ENCODE measurements at regions not wholly inside any gene's neighbourhood (a gene's known extent, or its start where the extent isn't known, plus 50 kb on each side); places are given as distances from the start of the nearest gene placed in this dataset.
"Not testable (repeated sequence)": the region's sequence is repeated elsewhere in the genome, so short reads cannot be mapped to it uniquely, and the experiment has no call there.

DNA sequence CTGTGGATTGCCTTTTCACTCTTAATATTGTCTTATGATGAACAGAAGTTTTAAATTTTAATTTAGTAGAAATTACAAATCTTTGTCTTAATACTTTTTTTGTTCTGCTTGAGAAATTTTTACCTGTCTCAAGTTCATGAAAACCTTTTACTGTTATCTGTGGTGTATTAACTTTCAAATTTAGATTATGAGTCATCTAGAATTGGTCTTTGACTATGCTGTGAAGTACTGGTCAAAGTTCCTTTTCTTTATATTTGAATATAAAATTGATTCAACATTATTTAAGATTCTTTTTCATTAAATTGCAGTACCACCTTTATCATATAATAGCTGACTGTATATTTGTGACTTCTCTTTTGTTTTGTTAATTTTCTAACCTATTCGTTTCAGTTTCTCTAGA lies 1385.5 kb upstream of the ZEB2 start:
- TF ChIP-seq, protein P1, sequence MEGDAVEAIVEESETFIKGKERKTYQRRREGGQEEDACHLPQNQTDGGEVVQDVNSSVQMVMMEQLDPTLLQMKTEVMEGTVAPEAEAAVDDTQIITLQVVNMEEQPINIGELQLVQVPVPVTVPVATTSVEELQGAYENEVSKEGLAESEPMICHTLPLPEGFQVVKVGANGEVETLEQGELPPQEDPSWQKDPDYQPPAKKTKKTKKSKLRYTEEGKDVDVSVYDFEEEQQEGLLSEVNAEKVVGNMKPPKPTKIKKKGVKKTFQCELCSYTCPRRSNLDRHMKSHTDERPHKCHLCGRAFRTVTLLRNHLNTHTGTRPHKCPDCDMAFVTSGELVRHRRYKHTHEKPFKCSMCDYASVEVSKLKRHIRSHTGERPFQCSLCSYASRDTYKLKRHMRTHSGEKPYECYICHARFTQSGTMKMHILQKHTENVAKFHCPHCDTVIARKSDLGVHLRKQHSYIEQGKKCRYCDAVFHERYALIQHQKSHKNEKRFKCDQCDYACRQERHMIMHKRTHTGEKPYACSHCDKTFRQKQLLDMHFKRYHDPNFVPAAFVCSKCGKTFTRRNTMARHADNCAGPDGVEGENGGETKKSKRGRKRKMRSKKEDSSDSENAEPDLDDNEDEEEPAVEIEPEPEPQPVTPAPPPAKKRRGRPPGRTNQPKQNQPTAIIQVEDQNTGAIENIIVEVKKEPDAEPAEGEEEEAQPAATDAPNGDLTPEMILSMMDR (IDR thresholded peaks at IDR 0.05), result no peak
- DNase-seq (ENCODE audit: low spot score), result no peak
- Mint-ChIP-seq H3K4me1 (ENCODE audit: low read depth) (peaks cover 13% of the 10 kb centered on the region), H3K36me3 (ENCODE audit: low read depth) (no peaks in the 10 kb centered on the region), H3K27ac (ENCODE audit: unreplicated experiment) (no peak overlapping the region), H3K4me3 (ENCODE audit: unreplicated experiment) (no peak overlapping the region), H3K9me3 (ENCODE audit: low read depth) (no peaks in the 10 kb centered on the region), H3K27me3 (ENCODE audit: low read depth) (no peaks in the 10 kb centered on the region)

DNA sequence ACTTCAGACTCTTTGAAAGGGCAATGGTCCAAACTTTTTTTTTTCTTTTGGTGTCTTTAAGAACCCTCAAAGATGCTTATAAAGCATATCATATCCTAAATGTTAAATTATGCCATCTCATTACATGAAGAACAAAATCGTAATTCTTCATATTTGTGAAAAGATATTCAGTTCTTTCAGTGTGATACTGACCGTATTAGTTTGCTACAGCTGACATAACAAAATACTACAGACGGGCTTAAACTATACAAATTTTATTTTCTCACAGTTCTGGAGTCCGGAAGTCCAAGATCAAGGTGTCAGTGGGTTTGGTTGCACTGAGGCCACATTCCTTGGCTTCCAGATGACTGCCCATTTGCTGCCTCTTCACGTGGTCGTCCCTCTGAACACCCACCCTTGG lies 1377.2 kb upstream of the ZEB2 start:
- no peaks in the 10 kb centered on the region for H3K36me3 Mint-ChIP-seq (ENCODE audit: low read depth)
- H3K4me1 Mint-ChIP-seq (ENCODE audit: low read depth), result no peaks in the 10 kb centered on the region
- no peaks in the 10 kb centered on the region for H3K27me3 Mint-ChIP-seq (ENCODE audit: low read depth)
- TF ChIP-seq, protein P1 (IDR thresholded peaks at IDR 0.05), result no peak
- H3K9me3 Mint-ChIP-seq (ENCODE audit: low read depth), result no peaks in the 10 kb centered on the region
- H3K4me3 Mint-ChIP-seq (ENCODE audit: unreplicated experiment), result no peak overlapping the region
- no peak for DNase-seq (ENCODE audit: low spot score)
- no peak overlapping the region for H3K27ac Mint-ChIP-seq (ENCODE audit: unreplicated experiment)

DNA sequence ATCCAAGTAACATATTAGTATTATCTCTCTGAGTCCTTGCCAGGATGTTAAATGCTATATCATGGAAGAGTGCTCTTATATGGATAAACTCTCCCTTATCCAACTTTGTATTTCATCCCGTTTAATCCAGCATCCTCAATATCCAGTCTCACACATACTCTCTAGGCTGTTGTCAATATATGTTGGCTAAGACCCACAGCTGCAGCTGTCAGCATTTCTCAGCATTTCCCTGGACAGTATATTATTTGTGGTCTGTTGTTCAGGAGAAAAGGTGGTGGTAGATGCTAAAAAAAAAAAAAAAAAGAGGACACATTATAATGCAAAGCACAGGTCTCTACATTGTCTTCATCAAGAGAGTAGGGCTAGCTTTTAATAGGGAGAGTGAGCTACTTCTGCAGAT lies 1368.0 kb upstream of the ZEB2 start:
- H3K27ac Mint-ChIP-seq (ENCODE audit: unreplicated experiment), result no peak overlapping the region
- no peaks in the 10 kb centered on the region for H3K36me3 Mint-ChIP-seq (ENCODE audit: low read depth)
- no peak for DNase-seq (ENCODE audit: low spot score)
- no peaks in the 10 kb centered on the region for H3K9me3 Mint-ChIP-seq (ENCODE audit: low read depth)
- TF ChIP-seq, protein P1 (IDR thresholded peaks at IDR 0.05), result no peak
- H3K27me3 Mint-ChIP-seq (ENCODE audit: low read depth), result no peaks in the 10 kb centered on the region
- H3K4me3 Mint-ChIP-seq (ENCODE audit: unreplicated experiment), result no peak overlapping the region
- H3K4me1 Mint-ChIP-seq (ENCODE audit: low read depth), result no peaks in the 10 kb centered on the region

DNA sequence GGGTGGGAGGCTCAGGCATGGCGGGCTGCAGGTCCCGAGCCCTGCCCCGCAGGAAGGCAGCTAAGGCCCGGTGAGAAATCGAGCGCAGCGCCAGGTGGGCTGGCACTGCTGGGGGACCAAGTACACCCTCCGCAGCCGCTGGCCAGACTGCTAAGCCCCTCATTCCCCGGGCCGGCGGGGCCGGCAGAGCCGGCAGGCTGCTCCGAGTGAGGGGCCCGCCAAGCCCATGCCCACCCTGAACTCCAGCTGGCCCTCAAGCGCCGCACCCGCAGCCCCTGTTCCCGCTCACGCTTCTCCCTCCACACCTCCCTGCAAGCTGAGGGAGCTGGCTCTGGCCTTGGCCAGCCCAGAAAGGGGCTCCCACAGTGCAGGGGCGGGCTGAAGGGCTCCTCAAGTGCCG lies 1361.1 kb upstream of the ZEB2 start:
- H3K27ac Mint-ChIP-seq (ENCODE audit: unreplicated experiment); H3K36me3 Mint-ChIP-seq (ENCODE audit: low read depth); H3K9me3 Mint-ChIP-seq (ENCODE audit: low read depth); H3K27me3 Mint-ChIP-seq (ENCODE audit: low read depth); H3K4me1 Mint-ChIP-seq (ENCODE audit: low read depth); H3K4me3 Mint-ChIP-seq (ENCODE audit: unreplicated experiment); DNase-seq (ENCODE audit: low spot score): not testable (repeated sequence)

DNA sequence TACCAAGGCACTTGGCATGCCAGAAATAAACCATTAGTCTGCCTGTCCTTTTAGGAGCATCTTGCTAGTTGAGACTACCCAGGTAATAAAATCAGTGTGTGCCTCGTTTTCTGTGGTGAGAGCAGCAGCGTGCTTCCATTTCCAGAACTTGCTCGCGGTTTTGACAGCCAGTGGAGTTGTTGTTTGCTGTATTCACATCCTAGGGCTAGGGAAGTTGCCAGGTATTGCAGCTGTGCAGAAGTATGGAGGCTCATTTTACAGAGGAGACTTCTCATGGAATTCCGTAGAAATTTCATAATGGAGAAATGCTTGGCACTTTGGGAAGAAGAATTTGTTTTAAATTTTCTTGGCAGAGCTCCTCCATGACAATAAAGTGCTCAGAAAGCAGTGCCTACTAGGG lies 1355.1 kb upstream of the ZEB2 start:
- DNase-seq (ENCODE audit: low spot score), result no peak
- Mint-ChIP-seq H3K4me3 (ENCODE audit: unreplicated experiment) (no peak overlapping the region), H3K4me1 (ENCODE audit: low read depth) (peaks cover 17% of the 10 kb centered on the region), H3K27me3 (ENCODE audit: low read depth) (no peaks in the 10 kb centered on the region), H3K36me3 (ENCODE audit: low read depth) (no peaks in the 10 kb centered on the region), H3K27ac (ENCODE audit: unreplicated experiment) (no peak overlapping the region), H3K9me3 (ENCODE audit: low read depth) (no peaks in the 10 kb centered on the region)
- TF ChIP-seq, protein P1 (IDR thresholded peaks at IDR 0.05), result no peak

DNA sequence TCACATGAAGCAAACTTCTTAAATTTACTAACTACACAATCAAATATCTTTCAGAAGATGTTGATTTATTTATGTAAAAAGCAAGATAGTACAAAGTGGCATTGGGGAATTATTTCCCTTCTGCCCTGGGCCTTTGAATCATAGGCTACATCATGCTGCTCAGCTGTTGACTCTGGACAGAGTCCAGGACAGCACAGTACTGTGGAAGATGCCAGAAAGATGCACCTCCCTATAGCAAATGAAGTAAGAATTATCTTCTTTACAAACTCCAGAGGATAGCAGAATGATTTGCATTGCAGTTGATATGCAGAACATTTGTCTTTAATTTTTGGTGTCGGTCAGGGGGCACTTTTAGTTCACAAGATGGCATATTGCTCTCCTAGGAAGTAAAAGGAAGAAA lies 1354.5 kb upstream of the ZEB2 start:
- Mint-ChIP-seq H3K9me3 (ENCODE audit: low read depth) (no peaks in the 10 kb centered on the region), H3K27ac (ENCODE audit: unreplicated experiment) (no peak overlapping the region), H3K4me1 (ENCODE audit: low read depth) (peaks cover 20% of the 10 kb centered on the region), H3K4me3 (ENCODE audit: unreplicated experiment) (no peak overlapping the region), H3K27me3 (ENCODE audit: low read depth) (no peaks in the 10 kb centered on the region), H3K36me3 (ENCODE audit: low read depth) (no peaks in the 10 kb centered on the region)
- DNase-seq (ENCODE audit: low spot score), result no peak
- TF ChIP-seq, protein P1 (IDR thresholded peaks at IDR 0.05), result no peak
